ENCODE measurements at regions not wholly inside any gene's neighbourhood (a gene's known extent, or its start where the extent isn't known, plus 50 kb on each side); places are given as distances from the start of the nearest gene placed in this dataset.

- TF ChIP-seq POLR2A (IDR thresholded peaks at IDR 0.05; ENCODE audit: low read depth, low read length): no peak
- DNase-seq (ENCODE audit: insufficient read length, low spot score): no peak
- FAIRE-seq: no peak
These were observed 123.8 kb upstream of the CACNA2D1 start for GRCh38 chr7:82567356-82567755.

- FAIRE-seq (no peak), DNase-seq (ENCODE audit: insufficient read length, low spot score) (no peak)
- TF ChIP-seq POLR2A (IDR thresholded peaks at IDR 0.05; ENCODE audit: low read depth, low read length): no peak
These were observed 123.2 kb upstream of the CACNA2D1 start for GRCh38 chr7:82566752-82567151.

GRCh38 chr7:82562716-82563404, 119.3 kb upstream of the CACNA2D1 start:
- no peak for FAIRE-seq
- TF ChIP-seq POLR2A (IDR thresholded peaks at IDR 0.05; ENCODE audit: low read depth, low read length): no peak
- DNase-seq (ENCODE audit: insufficient read length, low spot score): no peak

- FAIRE-seq (no peak), DNase-seq (ENCODE audit: insufficient read length, low spot score) (no peak)
- TF ChIP-seq POLR2A (IDR thresholded peaks at IDR 0.05; ENCODE audit: low read depth, low read length): no peak
These were observed 115.7 kb upstream of the CACNA2D1 start for GRCh38 chr7:82559193-82559805.

GRCh38 chr7:82549616-82550285, 106.2 kb upstream of the CACNA2D1 start:
- no peak for FAIRE-seq
- no peak for DNase-seq (ENCODE audit: insufficient read length, low spot score)
- TF ChIP-seq POLR2A (IDR thresholded peaks at IDR 0.05; ENCODE audit: low read depth, low read length): no peak

- no peak for DNase-seq (ENCODE audit: insufficient read length, low spot score)
- no peak for TF ChIP-seq POLR2A (IDR thresholded peaks at IDR 0.05; ENCODE audit: low read depth, low read length)
- FAIRE-seq: no peak
These were observed 104.6 kb upstream of the CACNA2D1 start for GRCh38 chr7:82548141-82548688.

GRCh38 chr7:82542665-82543064, 99.1 kb upstream of the CACNA2D1 start:
- no peak for FAIRE-seq
- DNase-seq (ENCODE audit: insufficient read length, low spot score): no peak
- no peak for TF ChIP-seq POLR2A (IDR thresholded peaks at IDR 0.05; ENCODE audit: low read depth, low read length)

- no peak for DNase-seq (ENCODE audit: insufficient read length, low spot score)
- TF ChIP-seq POLR2A (IDR thresholded peaks at IDR 0.05; ENCODE audit: low read depth, low read length): no peak
- no peak for FAIRE-seq
These were observed 96.4 kb upstream of the CACNA2D1 start for GRCh38 chr7:82539969-82540368.

- FAIRE-seq (no peak), DNase-seq (ENCODE audit: insufficient read length, low spot score) (no peak)
- no peak for TF ChIP-seq POLR2A (IDR thresholded peaks at IDR 0.05; ENCODE audit: low read depth, low read length)
These were observed 91.1 kb upstream of the CACNA2D1 start for GRCh38 chr7:82534684-82535083.

GRCh38 chr7:82530361-82530760, 86.8 kb upstream of the CACNA2D1 start:
- no peak for TF ChIP-seq POLR2A (IDR thresholded peaks at IDR 0.05; ENCODE audit: low read depth, low read length)
- DNase-seq (ENCODE audit: insufficient read length, low spot score) (no peak), FAIRE-seq (no peak)

- FAIRE-seq (no peak), DNase-seq (ENCODE audit: insufficient read length, low spot score) (no peak)
- no peak for TF ChIP-seq POLR2A (IDR thresholded peaks at IDR 0.05; ENCODE audit: low read depth, low read length)
These were observed 85.2 kb upstream of the CACNA2D1 start for GRCh38 chr7:82528577-82529310.

- DNase-seq (ENCODE audit: insufficient read length, low spot score) (no peak), FAIRE-seq (no peak)
- TF ChIP-seq POLR2A (IDR thresholded peaks at IDR 0.05; ENCODE audit: low read depth, low read length): no peak
These were observed 84.3 kb upstream of the CACNA2D1 start for GRCh38 chr7:82527851-82528250.

- FAIRE-seq: no peak
- no peak for TF ChIP-seq POLR2A (IDR thresholded peaks at IDR 0.05; ENCODE audit: low read depth, low read length)
- DNase-seq (ENCODE audit: insufficient read length, low spot score): no peak
These were observed 78.4 kb upstream of the CACNA2D1 start for GRCh38 chr7:82521906-82522445.

GRCh38 chr7:82517050-82517449, 73.5 kb upstream of the CACNA2D1 start:
- no peak for TF ChIP-seq POLR2A (IDR thresholded peaks at IDR 0.05; ENCODE audit: low read depth, low read length)
- no peak for FAIRE-seq
- no peak for DNase-seq (ENCODE audit: insufficient read length, low spot score)
